HCT116 (cell line): ENCODE measurements at regions not wholly inside any gene's neighbourhood (a gene's known extent, or its start where the extent isn't known, plus 50 kb on each side); places are given as distances from the start of the nearest gene placed in this dataset.

Experiments
- ATAC-seq: fragments of 200-7000 bp; cut with Tn5 transposase; 2 replicates; pipeline ENCODE4 v1.9.1; 2020; ENCODE audit warnings: mild to moderate bottlenecking, moderate library complexity
- BruUV-seq: library from RNA; stranded (reverse); fragments of 400-500 nt; replicated peaks from 2 replicates; lab custom pipeline; 2021; lab: Mats Ljungman, UMichigan
- CTCF ChIA-PET: fragments of 300-600 bp; sonication (Branson Sonifier 250); formaldehyde crosslinking; loops from one replicate; lab custom pipeline; 2021; ENCODE audit warnings: antibody characterized with exemption; lab: Charles Lee
- POLR2A ChIA-PET: fragments of 300-600, 350-600 bp; sonication (Branson Sonifier 250); formaldehyde crosslinking; loops from one replicate; lab custom pipeline; 2021; ENCODE audit warnings: antibody characterized with exemption; lab: Charles Lee
- RAD21 ChIA-PET, 2 experiments: fragments of 300-600 bp; sonication (Branson Sonifier 250); formaldehyde crosslinking; loops; one replicate each; lab custom pipeline; 2023; ENCODE audit warnings: low total read pairs in 2 of 2; ENCODE audit not compliant: uncharacterized antibody in 2 of 2, unreplicated experiment in 2 of 2, low non-redundant PET in 1 of 2; lab: Charles Lee
- DNase-seq: peaks from one replicate; pipeline ENCODE4 v3.0.0-alpha.2; 2010; ENCODE audit warnings: low read depth, low spot score
- H2AFZ ChIP-seq: fragments of 200-600 bp; shearing (Covaris generic), sonication (generic); 2 replicates; pipeline ENCODE4 v1.6.1; 2017; ENCODE audit warnings: low read depth, mixed run types, mixed read lengths, antibody characterized with exemption, low read length; ENCODE audit not compliant: poor library complexity, severe bottlenecking
- H3K27ac ChIP-seq: 2 replicates; pipeline ENCODE4 v1.5.1; 2012; ENCODE audit warnings: low read depth, low read length
- H3K27me3 ChIP-seq: fragments of 200-600 bp; sonication (generic); 2 replicates; pipeline ENCODE4 v1.6.1; 2016; ENCODE audit warnings: mixed run types, low read length, mixed read lengths; ENCODE audit not compliant: insufficient read depth
- H3K36me3 ChIP-seq, 2 experiments: fragments of 200-500 bp in 1 of 2; fragments of 200-600 bp in 1 of 2; sonication (Bioruptor generic) in 1 of 2; sonication (generic) in 1 of 2; 2 replicates each; pipeline versions ENCODE4 v1.5.1 to v1.6.1; 2014 to 2016; ENCODE audit warnings: low read length in 2 of 2, inconsistent platforms in 1 of 2, mixed read lengths in 1 of 2, mixed run types in 1 of 2; ENCODE audit not compliant: insufficient read depth in 2 of 2, control insufficient read depth in 1 of 2
- H3K4me1 ChIP-seq, 2 experiments: fragments of 200-600 bp in 1 of 2; sonication (generic) in 1 of 2; 2 replicates each; pipeline versions ENCODE4 v1.5.1 to v1.6.1; 2012 to 2017; ENCODE audit warnings: low read length in 2 of 2, inconsistent platforms in 1 of 2, mild to moderate bottlenecking in 1 of 2, mixed read lengths in 1 of 2, mixed run types in 1 of 2, moderate library complexity in 1 of 2; ENCODE audit not compliant: insufficient read depth in 2 of 2, control insufficient read depth in 1 of 2
- H3K4me2 ChIP-seq: fragments of 200-600 bp; sonication (generic); 2 replicates; pipeline ENCODE4 v1.6.1; 2017; ENCODE audit warnings: mixed run types, low read length, mixed read lengths
- H3K4me3 ChIP-seq, 2 experiments: fragments of 200-600 bp in 1 of 2; sonication (generic) in 1 of 2; replicated peaks in 1 of 2; 2 replicates each; pipeline ENCODE4 v1.5.1; 2011 to 2016; ENCODE audit warnings: low read length in 2 of 2, control low read depth in 1 of 2, low read depth in 1 of 2, mild to moderate bottlenecking in 1 of 2, mixed read lengths in 1 of 2, mixed run types in 1 of 2
- H3K79me2 ChIP-seq: fragments of 200-600 bp; sonication (generic); 2 replicates; pipeline ENCODE4 v1.6.1; 2017; ENCODE audit warnings: mild to moderate bottlenecking, mixed run types, low read length, moderate library complexity, mixed read lengths; ENCODE audit not compliant: insufficient read depth
- H3K9ac ChIP-seq: fragments of 200-600 bp; sonication (generic); 2 replicates; pipeline ENCODE4 v1.6.1; 2016; ENCODE audit warnings: low read length, mixed read lengths
- H3K9me2 ChIP-seq: fragments of 200-600 bp; sonication (generic), shearing (Covaris generic); 2 replicates; pipeline ENCODE4 v1.6.1; 2017; ENCODE audit warnings: mixed run types, mild to moderate bottlenecking, moderate library complexity; ENCODE audit not compliant: insufficient read depth
- H3K9me3 ChIP-seq, 2 experiments: fragments of 200-500 bp in 1 of 2; fragments of 200-600 bp in 1 of 2; sonication (Bioruptor generic) in 1 of 2; sonication (generic) in 1 of 2; 2 replicates each; pipeline ENCODE4 v1.6.1; 2014 to 2017; ENCODE audit warnings: low read length in 2 of 2, mixed read lengths in 2 of 2, inconsistent platforms in 1 of 2, low read depth in 1 of 2, mild to moderate bottlenecking in 1 of 2, mixed run types in 1 of 2, moderate library complexity in 1 of 2; ENCODE audit not compliant: control insufficient read depth in 1 of 2, insufficient read depth in 1 of 2
- H4K20me1 ChIP-seq: fragments of 200-600 bp; sonication (generic), shearing (Covaris generic); 2 replicates; pipeline ENCODE4 v1.6.1; 2017; ENCODE audit warnings: mixed run types, mild to moderate bottlenecking, moderate library complexity; ENCODE audit not compliant: insufficient read depth
- CEBPB ChIP-seq: IDR thresholded peaks from 2 replicates; pipeline ENCODE4 v1.6.1; 2012; ENCODE audit warnings: low read depth
- CTCF ChIP-seq, 3 experiments: fragments of 200-600 bp in 1 of 3; sonication (generic) in 1 of 3; IDR thresholded peaks in 2 of 3; conservative IDR thresholded peaks in 1 of 3; 2 replicates each; pipeline ENCODE4 v1.5.1; 2012 to 2017; ENCODE audit warnings: low read depth in 2 of 3, low read length in 2 of 3, antibody characterized with exemption in 1 of 3, borderline replicate concordance in 1 of 3, control low read depth in 1 of 3, mild to moderate bottlenecking in 1 of 3, mixed read lengths in 1 of 3, mixed run types in 1 of 3, moderate library complexity in 1 of 3; ENCODE audit not compliant: insufficient read depth in 1 of 3
- EGR1 ChIP-seq: IDR thresholded peaks from 2 replicates; pipeline ENCODE4 v1.6.1; 2012; ENCODE audit warnings: low read depth
- ELF1 ChIP-seq: IDR thresholded peaks from 2 replicates; pipeline ENCODE4 v1.6.1; 2012; ENCODE audit warnings: low read depth, borderline replicate concordance
- EZH2 ChIP-seq: fragments of 200-600 bp; sonication (generic); IDR thresholded peaks from 2 replicates; pipeline ENCODE4 v1.6.1; 2017; ENCODE audit warnings: antibody characterized with exemption, mixed run types
- FOSL1 ChIP-seq: IDR thresholded peaks from 2 replicates; pipeline ENCODE4 v1.6.1; 2012; ENCODE audit warnings: low read depth
- JUND ChIP-seq: IDR thresholded peaks from 2 replicates; pipeline ENCODE4 v1.6.1; 2012
- MAX ChIP-seq: IDR thresholded peaks from 2 replicates; pipeline ENCODE4 v1.6.1; 2012
- POLR2AphosphoS5 ChIP-seq: IDR thresholded peaks from 2 replicates; pipeline ENCODE4 v1.6.1; 2011; ENCODE audit warnings: mild to moderate bottlenecking, low read depth, low read length, moderate library complexity
- SIN3A ChIP-seq: IDR thresholded peaks from 2 replicates; pipeline ENCODE4 v1.6.1; 2012; ENCODE audit warnings: low read depth
- SP1 ChIP-seq: IDR thresholded peaks from 2 replicates; pipeline ENCODE4 v1.6.1; 2012; ENCODE audit warnings: low read depth
- SRF ChIP-seq: IDR thresholded peaks from 2 replicates; pipeline ENCODE4 v1.6.1; 2012; ENCODE audit warnings: low read depth
- TCF7L2 ChIP-seq: IDR thresholded peaks from 2 replicates; pipeline ENCODE4 v1.7.0; 2011; ENCODE audit warnings: borderline replicate concordance, inconsistent platforms; ENCODE audit not compliant: insufficient read depth, insufficient read length; ENCODE audit errors: extremely low read depth
- ZNF274 ChIP-seq: fragments of 200-500 bp; sonication (Bioruptor generic); IDR thresholded peaks from 2 replicates; pipeline ENCODE4 v1.6.1; 2014; ENCODE audit warnings: mild to moderate bottlenecking, low read depth, low read length, inconsistent platforms
- intact Hi-C: fragments of 100-400 bp; cut with micrococcal nuclease; formaldehyde crosslinking; loops from 2 replicates; pipeline ENCODE4 v1.10.0; 2022
- TF ChIP-seq, protein P1 (sequence below): IDR thresholded peaks from 2 replicates; pipeline ENCODE4 v1.6.1; 2012; ENCODE audit warnings: low read depth

DNA sequence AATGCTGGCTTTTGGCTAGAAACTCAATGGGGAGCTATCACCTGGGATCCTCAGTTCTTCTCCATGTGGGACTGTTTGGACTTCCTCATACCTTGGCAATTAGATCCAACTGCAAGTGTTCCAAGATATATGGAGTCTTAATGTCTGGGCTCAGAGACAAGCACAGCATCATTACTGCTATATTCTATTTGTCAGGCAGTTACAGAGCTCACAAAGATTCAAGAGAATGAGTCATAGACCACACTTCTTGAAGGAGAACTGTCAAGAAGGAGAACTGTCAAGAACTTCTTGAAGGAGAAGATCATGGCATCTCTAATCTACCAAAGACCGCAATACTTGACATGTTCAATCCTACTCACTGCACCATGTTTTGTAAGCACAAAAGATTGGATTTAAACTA lies 106.8 kb upstream of the NREP start:
- no peaks in the 10 kb centered on the region for H3K9me2 ChIP-seq
- intact Hi-C loops, result no loop called here
- no peak overlapping the region for H3K4me2 ChIP-seq
- H3K9me3 ChIP-seq, result no peaks in the 10 kb centered on the region
- H3K79me2 ChIP-seq, result no peaks in the 10 kb centered on the region
- RAD21 ChIA-PET, result no interaction called here
- H3K4me3 ChIP-seq, result no peak overlapping the region
- no peak for DNase-seq
- no peaks in the 10 kb centered on the region for H3K4me1 ChIP-seq
- no peak overlapping the region for H2AFZ ChIP-seq
- no TSS peak for BruUV-seq
- CTCF ChIA-PET, result no interaction called here
- no peak for TF ChIP-seq TCF7L2
- no peak for TF ChIP-seq JUND
- TF ChIP-seq MAX, result no peak
- no peak for TF ChIP-seq ZNF274
- H3K36me3 ChIP-seq, result no peaks in the 10 kb centered on the region
- POLR2A ChIA-PET, result no interaction called here
- H4K20me1 ChIP-seq, result no peaks in the 10 kb centered on the region
- H3K9ac ChIP-seq, result no peak overlapping the region
- no peaks in the 10 kb centered on the region for H3K27me3 ChIP-seq
- no peak overlapping the region for H3K27ac ChIP-seq
- ATAC-seq, result no peak

GRCh38 chr5:111859533-111860270 lies 102.7 kb upstream of the NREP start:
- H3K9ac ChIP-seq, result no peak overlapping the region
- BruUV-seq, result no TSS peak
- DNase-seq, result no peak
- intact Hi-C loops, result no loop called here
- ChIA-PET CTCF (no interaction called here), POLR2A (no interaction called here), RAD21 (no interaction called here)
- no peak overlapping the region for H3K4me2 ChIP-seq
- H3K4me1 ChIP-seq, result no peaks in the 10 kb centered on the region
- H2AFZ ChIP-seq, result no peak overlapping the region
- H4K20me1 ChIP-seq, result no peaks in the 10 kb centered on the region
- H3K9me3 ChIP-seq, result no peaks in the 10 kb centered on the region
- ATAC-seq, result no peak
- no peak overlapping the region for H3K4me3 ChIP-seq
- no peaks in the 10 kb centered on the region for H3K27me3 ChIP-seq
- no peaks in the 10 kb centered on the region for H3K79me2 ChIP-seq
- H3K9me2 ChIP-seq, result no peaks in the 10 kb centered on the region
- H3K36me3 ChIP-seq, result no peaks in the 10 kb centered on the region
- H3K27ac ChIP-seq, result no peak overlapping the region
- no peak for TF ChIP-seq POLR2AphosphoS5
- TF ChIP-seq EZH2, result no peak
- TF ChIP-seq SIN3A, result no peak
- TF ChIP-seq ZNF274, result no peak
- TF ChIP-seq SP1, result no peak
- TF ChIP-seq SRF, result no peak
- TF ChIP-seq, protein P1, sequence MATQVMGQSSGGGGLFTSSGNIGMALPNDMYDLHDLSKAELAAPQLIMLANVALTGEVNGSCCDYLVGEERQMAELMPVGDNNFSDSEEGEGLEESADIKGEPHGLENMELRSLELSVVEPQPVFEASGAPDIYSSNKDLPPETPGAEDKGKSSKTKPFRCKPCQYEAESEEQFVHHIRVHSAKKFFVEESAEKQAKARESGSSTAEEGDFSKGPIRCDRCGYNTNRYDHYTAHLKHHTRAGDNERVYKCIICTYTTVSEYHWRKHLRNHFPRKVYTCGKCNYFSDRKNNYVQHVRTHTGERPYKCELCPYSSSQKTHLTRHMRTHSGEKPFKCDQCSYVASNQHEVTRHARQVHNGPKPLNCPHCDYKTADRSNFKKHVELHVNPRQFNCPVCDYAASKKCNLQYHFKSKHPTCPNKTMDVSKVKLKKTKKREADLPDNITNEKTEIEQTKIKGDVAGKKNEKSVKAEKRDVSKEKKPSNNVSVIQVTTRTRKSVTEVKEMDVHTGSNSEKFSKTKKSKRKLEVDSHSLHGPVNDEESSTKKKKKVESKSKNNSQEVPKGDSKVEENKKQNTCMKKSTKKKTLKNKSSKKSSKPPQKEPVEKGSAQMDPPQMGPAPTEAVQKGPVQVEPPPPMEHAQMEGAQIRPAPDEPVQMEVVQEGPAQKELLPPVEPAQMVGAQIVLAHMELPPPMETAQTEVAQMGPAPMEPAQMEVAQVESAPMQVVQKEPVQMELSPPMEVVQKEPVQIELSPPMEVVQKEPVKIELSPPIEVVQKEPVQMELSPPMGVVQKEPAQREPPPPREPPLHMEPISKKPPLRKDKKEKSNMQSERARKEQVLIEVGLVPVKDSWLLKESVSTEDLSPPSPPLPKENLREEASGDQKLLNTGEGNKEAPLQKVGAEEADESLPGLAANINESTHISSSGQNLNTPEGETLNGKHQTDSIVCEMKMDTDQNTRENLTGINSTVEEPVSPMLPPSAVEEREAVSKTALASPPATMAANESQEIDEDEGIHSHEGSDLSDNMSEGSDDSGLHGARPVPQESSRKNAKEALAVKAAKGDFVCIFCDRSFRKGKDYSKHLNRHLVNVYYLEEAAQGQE, result no peak
- no peak for TF ChIP-seq JUND
- TF ChIP-seq TCF7L2, result no peak
- TF ChIP-seq FOSL1, result no peak
- TF ChIP-seq EGR1, result no peak
- no peak for TF ChIP-seq CEBPB
- TF ChIP-seq CTCF (IDR thresholded peaks at IDR 0.05 in 2 of 3, conservative IDR thresholded peaks at IDR 0.05 in 1 of 3; ENCODE audit: borderline replicate concordance in 1 of 3, insufficient read depth in 1 of 3, low read depth in 2 of 3, low read length in 2 of 3), result no peak
- no peak for TF ChIP-seq ELF1
